ENCODE measurements at regions not wholly inside any gene's neighbourhood (a gene's known extent, or its start where the extent isn't known, plus 50 kb on each side); places are given as distances from the start of the nearest gene placed in this dataset.

GRCh38 chr3:69505770-69506407, 120.0 kb upstream of the FRMD4B start:
- no peak for TF ChIP-seq CTCF (IDR thresholded peaks at IDR 0.05; ENCODE audit: low read depth, low read length, poor library complexity, severe bottlenecking)
- TF ChIP-seq EZH2phosphoT487 (IDR thresholded peaks at IDR 0.05; ENCODE audit: borderline replicate concordance, low read length), result no peak

Measured in DOHH2 (cell line).